ENCODE measurements at regions not wholly inside any gene's neighbourhood (a gene's known extent, or its start where the extent isn't known, plus 50 kb on each side); places are given as distances from the start of the nearest gene placed in this dataset.
A peak's percentile ranks its signal among the peaks of the same experiment; 100 is the strongest.

DNA sequence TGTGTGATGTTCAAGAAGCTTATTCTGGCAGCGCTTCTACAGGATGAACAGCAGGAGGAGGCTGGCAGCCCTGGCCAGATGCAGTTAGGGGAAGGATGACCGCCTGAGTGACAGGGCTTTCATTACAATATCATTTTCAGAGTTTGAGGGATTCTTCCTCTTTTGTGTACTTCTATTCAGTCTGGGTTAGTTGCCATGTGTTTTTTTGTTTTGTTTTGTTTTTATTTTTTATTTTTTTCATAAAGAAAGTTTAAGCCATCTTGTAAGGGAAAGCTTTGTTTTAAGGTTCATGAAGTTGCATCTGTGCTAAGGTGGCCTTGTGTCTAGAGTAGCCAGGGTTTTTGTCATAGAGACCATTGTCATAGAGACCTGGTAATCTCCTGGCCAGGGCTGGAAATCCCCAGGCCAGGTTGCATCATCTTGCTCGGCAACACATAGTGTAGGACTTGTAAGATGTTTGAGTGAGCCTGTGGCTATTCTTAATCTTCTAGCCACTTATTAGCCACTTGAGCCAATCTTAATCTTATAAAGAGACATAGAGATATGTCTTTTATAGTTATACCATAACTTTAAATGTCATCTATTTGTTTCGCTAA lies 230.5 kb upstream of the TMEM229A start:
- TF ChIP-seq GATA2 (IDR thresholded peaks at IDR 0.05; ENCODE audit: low read depth, low read length) (no peak), GATA3 (IDR thresholded peaks at IDR 0.05; ENCODE audit: low read depth, low read length) (no peak)

DNA sequence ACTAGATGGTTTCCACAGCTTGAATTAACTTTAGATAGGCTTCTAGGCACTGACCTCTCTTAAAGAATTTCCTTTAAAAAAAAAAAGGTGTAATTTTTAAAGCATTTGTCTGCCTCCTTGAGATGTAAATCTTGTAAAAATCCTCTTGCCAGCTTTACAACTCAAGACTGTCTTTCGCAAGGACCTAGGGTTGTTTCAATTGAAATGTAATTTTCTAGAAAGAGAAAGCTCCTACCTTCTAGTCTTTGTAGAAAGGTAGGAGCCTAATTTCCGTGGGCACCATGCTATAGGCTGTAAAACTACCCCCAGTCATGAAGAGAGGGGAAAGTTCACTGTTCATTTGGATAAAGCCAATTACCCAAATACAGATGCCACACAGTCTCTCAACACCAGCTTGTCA lies 228.8 kb upstream of the TMEM229A start:
- TF ChIP-seq GATA3 (IDR thresholded peaks at IDR 0.05; ENCODE audit: low read depth, low read length), result no peak
- TF ChIP-seq GATA2 (IDR thresholded peaks at IDR 0.05; ENCODE audit: low read depth, low read length), result no peak

DNA sequence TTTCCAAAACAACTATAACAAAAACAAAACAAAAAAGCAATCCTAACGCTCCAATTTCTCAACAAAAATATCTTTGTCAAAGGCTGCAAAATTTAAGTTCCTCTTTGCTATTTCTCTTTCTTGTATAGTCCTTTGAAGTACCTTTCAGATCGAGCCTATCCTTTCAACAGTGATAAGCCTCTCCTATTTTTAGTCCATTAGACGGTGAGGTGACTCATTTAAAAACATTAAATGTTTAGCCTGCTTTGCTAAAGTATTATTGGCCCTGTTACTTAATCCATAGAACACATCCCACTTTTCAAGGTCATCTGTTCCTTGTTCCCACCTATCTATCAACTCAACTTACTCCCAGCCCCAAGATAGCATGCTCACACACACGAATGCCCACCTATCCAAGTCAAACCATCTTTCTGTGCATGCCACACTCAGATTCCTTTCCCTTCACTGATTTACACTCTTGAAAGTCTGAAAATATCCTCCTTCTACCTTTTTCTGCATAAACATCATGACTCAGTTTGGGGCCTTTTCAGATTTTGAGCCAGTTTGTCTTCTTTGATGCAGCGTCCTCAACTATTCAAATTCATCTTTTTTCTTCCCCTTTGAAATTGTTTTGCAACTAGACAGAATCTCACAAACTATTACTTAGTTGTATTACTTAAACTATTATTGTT lies 224.9 kb upstream of the TMEM229A start:
- TF ChIP-seq GATA2 (IDR thresholded peaks at IDR 0.05; ENCODE audit: low read depth, low read length) (no peak), GATA3 (IDR thresholded peaks at IDR 0.05; ENCODE audit: low read depth, low read length) (no peak)

DNA sequence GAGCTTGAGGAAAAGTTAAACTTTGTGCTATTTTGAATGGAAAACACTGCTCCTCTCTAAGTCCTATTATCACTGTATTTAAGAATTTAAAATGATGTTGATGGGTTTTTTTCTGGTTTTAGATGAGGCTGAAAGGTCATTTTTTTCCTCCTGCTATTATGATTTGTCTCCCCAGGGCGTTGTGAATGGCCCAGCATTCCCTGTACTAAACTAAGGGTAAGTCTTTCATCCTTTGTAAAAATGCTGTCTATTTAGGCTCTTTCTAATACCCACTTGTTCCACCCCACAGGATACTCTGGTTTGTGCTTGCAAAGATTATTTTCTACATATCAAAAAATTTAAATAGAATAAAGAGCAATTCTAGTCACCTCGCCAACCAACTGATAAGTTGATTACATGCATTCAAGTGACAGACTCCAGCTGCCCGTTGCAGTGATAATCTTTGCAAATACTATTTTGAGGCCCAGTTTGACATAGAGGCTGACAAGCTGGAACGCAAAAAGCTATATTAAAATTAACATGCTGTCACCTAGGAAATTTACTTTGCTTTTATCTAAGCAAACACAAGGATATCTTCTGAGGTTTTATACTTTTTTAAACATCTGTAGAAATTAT lies 222.3 kb upstream of the TMEM229A start:
- TF ChIP-seq GATA2 (IDR thresholded peaks at IDR 0.05; ENCODE audit: low read depth, low read length) (peak; percentile 35; the same call in 1 of the 2 replicates), GATA3 (IDR thresholded peaks at IDR 0.05; ENCODE audit: low read depth, low read length) (no peak)

DNA sequence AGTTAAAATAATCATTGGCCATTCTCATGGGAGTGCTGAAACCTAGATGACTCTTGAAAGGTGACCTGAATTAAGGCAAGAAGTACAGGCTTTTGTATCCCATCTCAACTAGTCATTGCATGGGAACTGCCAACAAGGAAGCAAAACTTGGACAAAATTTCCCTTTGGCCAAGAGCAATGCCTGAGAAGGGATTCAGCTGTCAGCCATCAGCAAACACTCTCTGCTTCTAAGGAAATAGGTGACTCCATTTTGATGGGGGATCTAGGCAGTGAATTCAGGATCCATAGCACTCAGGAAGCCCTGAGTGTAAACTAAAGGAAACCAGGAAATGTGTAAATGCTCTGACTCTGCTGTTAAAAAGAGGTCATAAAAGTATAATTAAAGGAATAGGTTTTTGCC lies 221.5 kb upstream of the TMEM229A start:
- no peak for TF ChIP-seq GATA3 (IDR thresholded peaks at IDR 0.05; ENCODE audit: low read depth, low read length)
- no peak for TF ChIP-seq GATA2 (IDR thresholded peaks at IDR 0.05; ENCODE audit: low read depth, low read length)

DNA sequence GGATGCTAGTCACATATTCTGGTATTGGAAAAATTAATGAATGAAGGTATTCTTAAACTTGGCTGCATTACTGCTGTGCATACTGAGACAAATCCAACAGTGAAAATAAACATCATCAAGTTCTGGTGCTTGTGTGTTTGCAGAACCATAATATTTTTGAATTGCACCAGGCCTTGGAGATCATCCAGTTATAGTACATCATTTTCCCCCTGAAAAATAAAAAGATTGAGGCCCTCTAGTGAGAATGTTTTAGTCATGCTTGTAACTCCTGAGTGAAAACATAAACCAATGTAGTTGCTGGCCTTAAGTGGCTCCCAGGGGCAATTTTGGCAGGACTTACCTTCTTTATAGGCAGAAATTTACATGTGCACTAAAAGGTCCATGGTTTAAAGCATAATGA lies 218.8 kb upstream of the TMEM229A start:
- TF ChIP-seq GATA3 (IDR thresholded peaks at IDR 0.05; ENCODE audit: low read depth, low read length) (no peak), GATA2 (IDR thresholded peaks at IDR 0.05; ENCODE audit: low read depth, low read length) (no peak)

DNA sequence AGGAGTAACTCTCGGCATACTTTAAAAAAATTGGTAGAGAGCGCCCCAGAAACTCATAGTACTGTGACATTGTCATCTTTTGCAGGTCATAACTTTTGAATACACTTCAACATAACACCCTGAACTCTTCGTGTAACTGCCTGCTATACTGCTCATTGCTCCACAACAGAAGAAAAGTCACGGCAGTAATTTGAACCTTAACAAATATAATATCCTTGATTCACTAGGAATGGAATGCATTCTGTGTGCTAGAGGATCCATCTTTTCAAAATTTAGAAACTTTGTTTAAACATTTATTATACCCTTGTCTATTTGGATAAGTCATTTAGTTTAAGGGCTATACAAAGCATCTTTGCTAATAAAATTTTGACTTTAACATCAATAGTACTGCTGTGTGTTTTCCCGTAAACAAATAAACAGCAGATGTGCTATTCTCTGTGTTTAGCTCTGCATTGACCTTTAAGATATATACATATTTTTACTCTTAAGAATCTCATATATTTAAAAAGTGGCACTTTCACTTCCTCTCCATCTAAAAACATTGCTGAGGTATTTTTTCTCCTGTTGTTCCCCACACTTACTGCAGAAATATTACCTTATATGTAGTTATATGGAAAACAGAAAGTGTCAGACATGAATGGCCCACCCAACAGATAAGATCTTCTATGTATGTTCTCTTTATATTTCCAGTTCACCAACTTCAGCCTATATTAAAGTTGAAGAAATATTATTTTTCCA lies 217.6 kb upstream of the TMEM229A start:
- no peak for TF ChIP-seq GATA2 (IDR thresholded peaks at IDR 0.05; ENCODE audit: low read depth, low read length)
- TF ChIP-seq GATA3 (IDR thresholded peaks at IDR 0.05; ENCODE audit: low read depth, low read length), result no peak

DNA sequence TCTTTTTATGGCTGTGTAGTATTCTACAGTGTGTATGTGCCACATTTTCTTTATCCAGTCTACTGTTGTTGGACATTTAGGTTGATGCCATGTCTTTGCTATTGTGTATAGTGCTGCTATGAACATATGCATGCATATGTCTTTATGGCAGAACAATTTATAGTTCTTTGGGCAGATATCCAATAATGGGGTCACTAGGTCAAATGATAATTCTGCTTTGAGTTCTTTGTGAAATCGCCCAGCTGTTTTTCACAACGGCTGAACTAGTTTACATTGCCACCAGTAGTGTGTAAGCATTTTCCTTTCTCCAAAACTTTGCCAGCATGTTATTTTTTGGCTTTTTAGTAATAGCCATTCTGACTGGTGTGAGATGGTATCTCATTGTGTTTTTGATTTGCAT lies 214.8 kb upstream of the TMEM229A start:
- TF ChIP-seq GATA3 (IDR thresholded peaks at IDR 0.05; ENCODE audit: low read depth, low read length), result no peak
- no peak for TF ChIP-seq GATA2 (IDR thresholded peaks at IDR 0.05; ENCODE audit: low read depth, low read length)

DNA sequence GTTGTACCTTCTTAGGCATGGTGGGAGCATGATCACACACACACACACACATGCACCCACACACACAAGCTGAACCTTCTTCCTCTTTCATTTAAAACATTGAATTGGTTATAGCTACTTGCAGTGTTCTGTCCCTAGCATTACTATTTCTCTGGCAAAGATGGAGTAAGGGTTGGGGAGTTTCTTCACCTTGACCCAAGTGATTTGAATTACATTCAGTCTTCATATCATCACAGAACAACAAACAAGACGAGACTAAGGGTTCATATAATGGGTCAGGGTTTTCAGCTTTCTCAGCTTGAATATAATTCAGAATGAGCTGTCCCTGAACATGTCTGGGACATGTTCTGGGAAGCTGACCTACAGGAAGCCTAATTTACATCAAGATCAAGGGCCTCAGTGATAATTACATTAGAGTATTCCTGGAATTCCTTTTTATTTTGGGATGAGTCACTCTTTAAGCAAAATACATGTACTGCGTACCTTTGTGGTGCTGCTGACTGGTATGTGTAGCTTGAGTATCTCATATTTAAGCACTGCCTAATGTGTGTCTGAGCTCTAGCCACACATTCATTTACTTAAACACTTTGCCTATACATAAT lies 213.5 kb upstream of the TMEM229A start:
- TF ChIP-seq GATA3 (IDR thresholded peaks at IDR 0.05; ENCODE audit: low read depth, low read length) (no peak), GATA2 (IDR thresholded peaks at IDR 0.05; ENCODE audit: low read depth, low read length) (no peak)

DNA sequence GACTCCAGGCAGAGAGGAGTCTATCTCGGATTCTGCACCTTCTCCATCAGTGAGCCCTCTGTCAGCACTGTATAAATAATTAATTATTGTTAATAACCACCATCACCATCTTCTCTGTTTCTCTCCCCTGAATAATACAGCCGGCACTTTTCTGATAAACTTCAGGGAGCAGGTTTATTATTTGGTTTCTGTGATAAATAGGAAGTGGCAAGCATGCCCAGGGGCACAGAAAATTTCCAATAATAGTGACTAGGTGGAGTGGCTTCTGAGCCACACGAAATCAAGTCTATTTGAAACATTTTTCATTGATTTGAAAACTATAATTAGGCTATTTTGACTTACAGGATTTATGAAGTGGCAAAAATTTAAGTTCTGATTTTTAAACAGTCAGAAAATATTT lies 186.8 kb upstream of the TMEM229A start:
- no peak for TF ChIP-seq GATA2 (IDR thresholded peaks at IDR 0.05; ENCODE audit: low read depth, low read length)
- TF ChIP-seq GATA3 (IDR thresholded peaks at IDR 0.05; ENCODE audit: low read depth, low read length), result no peak

DNA sequence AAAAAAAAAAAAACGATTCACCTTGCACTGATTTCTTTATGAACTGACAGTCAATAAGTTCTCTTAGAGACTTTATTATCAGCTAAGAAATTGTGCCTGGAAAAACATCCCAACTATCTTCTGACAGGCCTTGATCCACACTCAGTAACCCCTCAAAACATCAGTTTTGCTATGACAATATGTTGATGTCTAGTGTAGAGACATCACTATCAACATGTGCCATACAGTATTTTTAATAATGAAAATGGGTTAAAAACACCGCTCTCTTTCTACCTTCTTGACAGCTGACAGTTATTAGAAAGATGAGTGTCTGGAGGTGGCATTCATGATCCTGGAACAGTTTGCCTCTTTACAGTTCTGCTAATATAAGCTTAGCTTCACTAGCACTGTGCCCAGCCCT lies 175.8 kb upstream of the TMEM229A start:
- no peak for TF ChIP-seq GATA2 (IDR thresholded peaks at IDR 0.05; ENCODE audit: low read depth, low read length)
- no peak for TF ChIP-seq GATA3 (IDR thresholded peaks at IDR 0.05; ENCODE audit: low read depth, low read length)

DNA sequence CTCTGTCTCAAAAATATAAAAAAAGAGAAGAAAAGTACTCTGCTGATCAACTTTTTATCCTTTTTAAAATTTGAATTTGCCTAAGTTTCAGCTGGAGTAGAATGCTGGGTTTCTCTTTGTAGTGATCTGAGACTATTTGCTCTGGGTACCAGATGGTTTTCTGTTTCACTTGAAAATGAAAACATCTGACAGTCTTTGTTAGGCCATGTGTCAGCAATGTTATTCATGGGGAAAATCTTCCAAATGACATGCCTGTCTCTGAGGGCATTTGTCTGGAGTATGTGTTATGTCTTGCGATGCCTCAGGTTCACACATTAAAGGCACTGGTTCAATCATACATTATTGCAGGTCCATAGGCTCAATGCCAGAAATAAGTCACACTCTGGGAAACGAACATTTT lies 175.3 kb upstream of the TMEM229A start:
- TF ChIP-seq GATA2 (IDR thresholded peaks at IDR 0.05; ENCODE audit: low read depth, low read length) (no peak), GATA3 (IDR thresholded peaks at IDR 0.05; ENCODE audit: low read depth, low read length) (no peak)

DNA sequence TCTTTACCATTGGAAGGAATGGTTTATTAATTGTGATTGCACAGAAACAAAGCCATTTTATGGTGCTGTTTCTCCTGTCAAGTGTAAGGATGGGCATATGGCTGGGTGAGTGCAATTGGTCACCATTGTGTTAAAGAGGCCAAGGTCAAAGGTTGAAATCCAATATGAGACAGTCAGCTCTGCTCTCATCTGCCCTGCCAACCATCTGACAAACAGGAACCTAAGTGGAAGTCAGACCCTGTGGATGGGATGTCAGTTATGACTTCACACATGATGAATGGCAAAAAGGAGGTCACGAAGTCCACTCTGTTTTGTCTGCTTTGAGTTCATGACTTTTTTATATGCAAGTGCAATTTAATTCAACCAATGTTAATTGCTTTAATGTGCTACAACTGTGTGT lies 172.7 kb upstream of the TMEM229A start:
- no peak for TF ChIP-seq GATA2 (IDR thresholded peaks at IDR 0.05; ENCODE audit: low read depth, low read length)
- TF ChIP-seq GATA3 (IDR thresholded peaks at IDR 0.05; ENCODE audit: low read depth, low read length), result no peak

DNA sequence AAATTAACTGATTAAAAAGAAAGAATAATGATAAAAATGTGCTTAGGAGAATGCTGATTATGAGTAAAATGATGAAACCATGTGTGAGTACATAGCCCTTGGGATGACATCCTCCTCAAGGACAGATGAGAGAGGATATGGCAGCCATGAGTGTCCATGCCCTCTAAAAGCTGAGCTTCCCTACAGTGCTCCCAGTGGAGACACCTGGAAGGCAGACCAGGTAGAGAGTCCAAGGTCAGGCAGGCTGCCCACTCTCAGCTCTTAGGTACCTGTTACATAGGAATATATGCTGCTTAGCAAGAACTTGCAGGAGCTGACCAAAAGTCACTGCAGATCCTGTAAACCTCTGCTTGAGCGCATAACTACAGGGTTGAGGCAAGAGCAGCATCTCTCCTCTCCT lies 169.7 kb upstream of the TMEM229A start:
- TF ChIP-seq GATA2 (IDR thresholded peaks at IDR 0.05; ENCODE audit: low read depth, low read length) (no peak), GATA3 (IDR thresholded peaks at IDR 0.05; ENCODE audit: low read depth, low read length) (no peak)

Measured in SH-SY5Y (cell line).